ENCODE measurements at regions not wholly inside any gene's neighbourhood (a gene's known extent, or its start where the extent isn't known, plus 50 kb on each side); places are given as distances from the start of the nearest gene placed in this dataset.

- intact Hi-C loops (cut with DNase I), result no loop called here
- DNase-seq (ENCODE audit: low spot score), result no peak
- 39% methylated on average over 6 of the region's 6 CpGs for WGBS
- no peaks in the 10 kb centered on the region for H3K27me3 ChIP-seq (replicated peaks; ENCODE audit: insufficient read depth)
- no peak overlapping the region for H3K27ac ChIP-seq
- H3K36me3 ChIP-seq, result no peaks in the 10 kb centered on the region
- H3K4me1 ChIP-seq (replicated peaks), result no peaks in the 10 kb centered on the region
- TF ChIP-seq POLR2AphosphoS5 (IDR thresholded peaks at IDR 0.05) (no peak), POLR2A (IDR thresholded peaks at IDR 0.05) (no peak), CTCF (IDR thresholded peaks at IDR 0.05) (no peak)
- H3K9me3 ChIP-seq, result no peaks in the 10 kb centered on the region
- no peak overlapping the region for H3K4me3 ChIP-seq
These were observed 380.7 kb downstream of the REEP3 start for GRCh38 chr10:63901881-63902280.

GRCh38 chr10:63910806-63911205 is 389.6 kb downstream of the REEP3 start:
- no peaks in the 10 kb centered on the region for H3K27me3 ChIP-seq (replicated peaks; ENCODE audit: insufficient read depth)
- WGBS, result 34% methylated on average over 4 of the region's 4 CpGs

GRCh38 chr10:63915240-63915639 is 394.0 kb downstream of the REEP3 start:
- no peak for DNase-seq (ENCODE audit: low spot score)
- H3K9me3 ChIP-seq, result no peaks in the 10 kb centered on the region
- H3K27ac ChIP-seq, result no peak overlapping the region
- TF ChIP-seq POLR2A (IDR thresholded peaks at IDR 0.05) (no peak), CTCF (IDR thresholded peaks at IDR 0.05) (no peak), POLR2AphosphoS5 (IDR thresholded peaks at IDR 0.05) (no peak)
- H3K4me1 ChIP-seq (replicated peaks), result no peaks in the 10 kb centered on the region
- H3K36me3 ChIP-seq, result no peaks in the 10 kb centered on the region
- 98% methylated on average over 2 of the region's 2 CpGs for WGBS
- no peaks in the 10 kb centered on the region for H3K27me3 ChIP-seq (replicated peaks; ENCODE audit: insufficient read depth)
- no peak overlapping the region for H3K4me3 ChIP-seq
- intact Hi-C loops (cut with DNase I), result no loop called here

More at GRCh38 chr10:63910806-63911205, 389.6 kb downstream of the REEP3 start:
- no peak overlapping the region for H3K27ac ChIP-seq
- no peaks in the 10 kb centered on the region for H3K36me3 ChIP-seq
- intact Hi-C loops (cut with DNase I), result no loop called here
- H3K4me1 ChIP-seq (replicated peaks), result no peaks in the 10 kb centered on the region
- TF ChIP-seq POLR2A (IDR thresholded peaks at IDR 0.05) (no peak), POLR2AphosphoS5 (IDR thresholded peaks at IDR 0.05) (no peak), CTCF (IDR thresholded peaks at IDR 0.05) (no peak)
- no peak for DNase-seq (ENCODE audit: low spot score)
- no peak overlapping the region for H3K4me3 ChIP-seq
- no peaks in the 10 kb centered on the region for H3K9me3 ChIP-seq

GRCh38 chr10:63917363-63917762 is 396.2 kb downstream of the REEP3 start:
- Histone ChIP-seq H3K9me3 (no peaks in the 10 kb centered on the region), H3K4me1 (replicated peaks) (no peaks in the 10 kb centered on the region), H3K27ac (no peak overlapping the region), H3K36me3 (no peaks in the 10 kb centered on the region), H3K27me3 (replicated peaks; ENCODE audit: insufficient read depth) (no peaks in the 10 kb centered on the region), H3K4me3 (no peak overlapping the region)
- no peak for DNase-seq (ENCODE audit: low spot score)
- intact Hi-C loops (cut with DNase I), result no loop called here
- TF ChIP-seq CTCF (IDR thresholded peaks at IDR 0.05) (no peak), POLR2A (IDR thresholded peaks at IDR 0.05) (no peak), POLR2AphosphoS5 (IDR thresholded peaks at IDR 0.05) (no peak)
- WGBS, result 0% methylated on average over 1 of the region's 1 CpG

- H3K4me1 ChIP-seq (replicated peaks), result no peaks in the 10 kb centered on the region
- no peak overlapping the region for H3K27ac ChIP-seq
- no peaks in the 10 kb centered on the region for H3K9me3 ChIP-seq
- no peak overlapping the region for H3K4me3 ChIP-seq
- TF ChIP-seq POLR2A (IDR thresholded peaks at IDR 0.05) (no peak), POLR2AphosphoS5 (IDR thresholded peaks at IDR 0.05) (no peak), CTCF (IDR thresholded peaks at IDR 0.05) (no peak)
- DNase-seq (ENCODE audit: low spot score), result no peak
- 92% methylated on average over 6 of the region's 6 CpGs for WGBS
- intact Hi-C loops (cut with DNase I), result no loop called here
- no peaks in the 10 kb centered on the region for H3K27me3 ChIP-seq (replicated peaks; ENCODE audit: insufficient read depth)
- no peaks in the 10 kb centered on the region for H3K36me3 ChIP-seq
These were observed 398.5 kb downstream of the REEP3 start for GRCh38 chr10:63919575-63920279.
